ENCODE measurements at regions not wholly inside any gene's neighbourhood (a gene's known extent, or its start where the extent isn't known, plus 50 kb on each side); places are given as distances from the start of the nearest gene placed in this dataset.
"Not testable (repeated sequence)": the region's sequence is repeated elsewhere in the genome, so short reads cannot be mapped to it uniquely, and the experiment has no call there.

GRCh38 chr19:21668072-21668773, 99.2 kb downstream of the ZNF100 start:
- H3K36me3 ChIP-seq; H3K9me3 ChIP-seq; DNase-seq; H3K27me3 ChIP-seq; ATAC-seq; intact Hi-C loops (cut with DNase I); H3K4me1 ChIP-seq; H3K4me3 ChIP-seq; H3K27ac ChIP-seq: not testable (repeated sequence)

DNA sequence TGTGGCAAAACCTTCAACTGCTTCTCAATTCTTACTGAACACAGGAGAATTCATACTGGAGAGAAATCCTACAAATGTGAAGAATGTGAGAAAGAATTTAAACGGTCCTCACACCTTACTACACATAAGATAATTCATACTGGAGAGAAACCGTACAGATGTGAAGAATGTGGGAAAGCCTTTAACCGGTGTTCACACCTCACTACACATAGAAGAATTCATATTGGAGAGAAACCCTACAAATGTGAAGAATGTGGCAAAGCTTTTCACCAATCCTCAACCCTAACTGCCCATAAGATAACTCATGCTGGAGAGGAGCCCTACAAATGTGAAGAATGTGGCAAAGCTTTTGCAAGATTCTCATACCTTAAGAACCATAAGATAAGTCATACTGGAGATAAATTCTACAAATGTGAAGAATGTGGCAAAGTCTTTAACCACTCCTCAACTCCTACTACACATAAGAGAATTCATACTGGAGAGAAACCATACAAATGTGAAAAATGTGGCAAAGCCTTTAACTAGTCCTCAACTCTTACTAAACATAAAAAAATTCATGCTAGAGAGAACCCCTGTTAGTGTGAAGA, 111.7 kb downstream of the ZNF100 start:
- Histone ChIP-seq H3K4me3 (no peak overlapping the region), H3K27ac (no peak overlapping the region), H3K4me1 (no peaks in the 10 kb centered on the region), H3K27me3 (no peaks in the 10 kb centered on the region), H3K9me3 (peaks cover 0 to 45% of the 10 kb centered on the region in 2 donors), H3K36me3 (no peaks in the 10 kb centered on the region)
- ATAC-seq (no peak), DNase-seq (no peak)
- TF ChIP-seq, protein P1, sequence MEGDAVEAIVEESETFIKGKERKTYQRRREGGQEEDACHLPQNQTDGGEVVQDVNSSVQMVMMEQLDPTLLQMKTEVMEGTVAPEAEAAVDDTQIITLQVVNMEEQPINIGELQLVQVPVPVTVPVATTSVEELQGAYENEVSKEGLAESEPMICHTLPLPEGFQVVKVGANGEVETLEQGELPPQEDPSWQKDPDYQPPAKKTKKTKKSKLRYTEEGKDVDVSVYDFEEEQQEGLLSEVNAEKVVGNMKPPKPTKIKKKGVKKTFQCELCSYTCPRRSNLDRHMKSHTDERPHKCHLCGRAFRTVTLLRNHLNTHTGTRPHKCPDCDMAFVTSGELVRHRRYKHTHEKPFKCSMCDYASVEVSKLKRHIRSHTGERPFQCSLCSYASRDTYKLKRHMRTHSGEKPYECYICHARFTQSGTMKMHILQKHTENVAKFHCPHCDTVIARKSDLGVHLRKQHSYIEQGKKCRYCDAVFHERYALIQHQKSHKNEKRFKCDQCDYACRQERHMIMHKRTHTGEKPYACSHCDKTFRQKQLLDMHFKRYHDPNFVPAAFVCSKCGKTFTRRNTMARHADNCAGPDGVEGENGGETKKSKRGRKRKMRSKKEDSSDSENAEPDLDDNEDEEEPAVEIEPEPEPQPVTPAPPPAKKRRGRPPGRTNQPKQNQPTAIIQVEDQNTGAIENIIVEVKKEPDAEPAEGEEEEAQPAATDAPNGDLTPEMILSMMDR (IDR thresholded peaks at IDR 0.05) = no peak
- intact Hi-C loops (cut with DNase I) = no loop called here

DNA sequence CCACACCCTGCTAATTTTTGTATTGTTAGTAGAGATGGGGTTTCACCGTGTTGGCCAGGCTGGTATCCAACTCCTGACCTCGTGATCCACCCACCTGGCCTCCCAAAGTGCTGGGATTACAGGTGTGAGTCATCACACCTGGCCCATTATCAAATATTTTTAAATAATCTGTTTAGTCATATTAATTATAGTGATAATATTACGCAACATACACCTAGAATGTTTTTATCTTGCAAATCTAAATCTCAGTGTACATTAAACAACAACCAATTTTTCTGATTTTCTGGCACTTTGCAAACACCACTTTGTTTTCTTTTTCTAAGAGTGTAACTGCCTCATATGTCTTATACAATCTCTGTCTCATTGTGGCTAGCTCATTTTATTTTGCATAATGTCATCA, 115.9 kb downstream of the ZNF100 start:
- H3K27me3 ChIP-seq; H3K4me1 ChIP-seq; H3K27ac ChIP-seq; DNase-seq; ATAC-seq; H3K4me3 ChIP-seq; H3K36me3 ChIP-seq; intact Hi-C loops (cut with DNase I): not testable (repeated sequence)
- peaks cover 0 to 27% of the 10 kb centered on the region in 2 donors for H3K9me3 ChIP-seq

- H3K4me1 ChIP-seq = no peaks in the 10 kb centered on the region
- intact Hi-C loops (cut with DNase I) = no loop called here
- no peaks in the 10 kb centered on the region for H3K36me3 ChIP-seq
- peaks cover 0 to 1% of the 10 kb centered on the region in 2 donors for H3K9me3 ChIP-seq
- no peaks in the 10 kb centered on the region for H3K27me3 ChIP-seq
- no peak for ATAC-seq
- DNase-seq = no peak
- TF ChIP-seq, protein P1 (IDR thresholded peaks at IDR 0.05) = no peak
- H3K27ac ChIP-seq = no peak overlapping the region
- no peak overlapping the region for H3K4me3 ChIP-seq
These were observed 128.6 kb downstream of the ZNF100 start for GRCh38 chr19:21638776-21639175.

GRCh38 chr19:21626924-21627697, 121.7 kb downstream of the ZNF429 start:
- ATAC-seq (no peak), DNase-seq (no peak)
- Histone ChIP-seq H3K27me3 (no peaks in the 10 kb centered on the region), H3K9me3 (no peaks in the 10 kb centered on the region), H3K36me3 (no peaks in the 10 kb centered on the region), H3K4me3 (no peak overlapping the region), H3K4me1 (no peaks in the 10 kb centered on the region), H3K27ac (no peak overlapping the region)
- intact Hi-C loops (cut with DNase I) = no loop called here
- TF ChIP-seq, protein P1 (IDR thresholded peaks at IDR 0.05) = no peak

DNA sequence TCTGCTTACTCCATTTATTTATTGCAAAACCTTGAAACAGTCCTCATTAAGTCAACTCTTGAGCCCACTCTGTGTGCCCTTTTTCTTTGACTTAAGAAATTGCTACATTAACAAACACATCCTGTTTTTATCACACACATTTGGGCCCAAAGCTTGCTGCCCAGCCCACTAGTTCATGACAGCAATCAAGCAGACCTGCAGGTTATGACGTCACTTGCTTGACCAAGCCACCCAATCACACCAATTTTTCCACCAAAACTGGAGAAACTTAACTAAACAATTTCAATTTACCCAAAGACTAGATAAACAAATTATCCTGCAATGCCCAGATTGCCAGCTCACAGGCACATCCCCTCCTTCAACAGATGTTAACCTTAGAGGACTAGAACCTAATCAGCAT, 120.7 kb downstream of the ZNF429 start:
- DNase-seq = no peak
- intact Hi-C loops (cut with DNase I) = no loop called here
- Histone ChIP-seq H3K4me1 (no peaks in the 10 kb centered on the region), H3K36me3 (no peaks in the 10 kb centered on the region), H3K27me3 (no peaks in the 10 kb centered on the region), H3K27ac (no peak overlapping the region), H3K4me3 (no peak overlapping the region), H3K9me3 (no peaks in the 10 kb centered on the region)
- no peak for ATAC-seq
- TF ChIP-seq, protein P1 (IDR thresholded peaks at IDR 0.05) = no peak
